T follicular helper cell (primary cell): ENCODE measurements at regions not wholly inside any gene's neighbourhood (a gene's known extent, or its start where the extent isn't known, plus 50 kb on each side); places are given as distances from the start of the nearest gene placed in this dataset.

Experiments
- DNase-seq: peaks from one replicate; pipeline ENCODE4 v3.0.0-alpha.2; 2020; ENCODE audit warnings: low read depth

DNA sequence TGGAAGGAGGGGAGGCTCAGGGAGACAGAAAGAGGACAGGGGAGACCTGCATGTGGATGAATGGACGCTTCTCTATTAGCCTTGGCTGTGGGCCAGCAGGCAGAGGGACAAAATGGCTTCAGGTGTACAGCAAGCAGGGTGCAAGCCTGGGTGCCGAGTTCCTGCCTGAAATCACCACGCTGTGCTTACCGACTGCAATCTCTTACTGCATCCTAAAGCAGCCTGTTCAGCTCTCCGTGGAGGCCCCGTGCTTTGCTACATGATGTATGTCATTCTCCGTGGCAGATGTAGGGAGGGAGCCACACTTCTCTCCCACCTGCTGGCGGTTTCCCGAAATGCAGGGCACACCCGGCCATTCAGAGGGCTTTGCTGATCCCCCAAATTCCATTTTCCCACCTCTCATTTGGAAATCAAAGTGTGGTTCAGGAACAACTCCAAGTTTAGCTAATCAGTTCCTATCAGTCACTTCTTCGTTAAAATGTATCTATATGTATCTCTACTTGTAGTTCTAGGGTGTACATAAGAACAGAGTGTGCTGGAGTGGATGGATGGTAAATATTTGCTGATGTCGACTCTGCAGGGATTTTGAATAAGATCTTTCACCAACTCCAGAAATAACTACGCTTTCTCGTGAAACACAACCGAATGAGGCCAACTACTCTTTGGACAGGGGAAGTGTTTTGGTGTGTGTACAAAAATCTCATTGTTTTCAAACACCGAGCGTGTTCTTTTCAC, 122.3 kb upstream of the BACE2 start:
- DNase-seq, result no peak

DNA sequence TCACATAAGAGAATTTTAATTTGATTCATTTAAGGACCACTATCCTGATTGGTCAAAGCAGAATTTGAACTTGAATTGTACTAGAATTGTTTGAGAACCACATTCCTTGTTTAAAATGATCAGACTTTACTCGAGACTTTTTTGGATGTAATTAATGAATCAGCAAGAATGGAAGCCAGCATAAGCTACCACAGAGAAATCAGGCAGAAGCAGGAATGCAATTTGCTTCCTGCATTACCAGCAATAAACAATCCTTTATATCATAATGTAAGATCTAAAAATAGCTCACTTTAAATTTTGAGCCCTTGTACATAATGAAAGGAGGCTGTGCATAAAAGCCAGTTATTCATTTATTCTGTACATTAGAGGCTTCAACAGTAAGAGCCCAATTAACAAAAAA, 119.8 kb upstream of the BACE2 start:
- no peak for DNase-seq

DNA sequence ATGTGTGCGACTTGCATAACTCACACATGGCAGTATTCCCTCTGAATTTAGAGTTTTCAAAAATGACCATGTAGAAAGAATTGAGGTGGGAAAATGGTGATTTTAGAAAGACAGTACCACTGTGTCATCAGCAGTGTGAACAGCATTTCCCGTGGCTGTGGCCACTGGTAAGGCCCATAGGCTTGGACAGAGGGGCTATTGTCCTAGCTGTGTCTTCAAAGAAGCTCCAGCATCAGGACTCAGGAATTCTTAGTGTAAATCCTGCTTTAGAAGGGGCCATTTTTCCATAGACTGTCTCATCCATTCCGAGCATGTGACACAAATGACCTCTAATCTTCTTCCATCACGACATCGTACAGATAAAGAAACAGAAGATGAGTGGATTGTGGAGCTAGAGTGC, 119.3 kb upstream of the BACE2 start:
- no peak for DNase-seq

DNA sequence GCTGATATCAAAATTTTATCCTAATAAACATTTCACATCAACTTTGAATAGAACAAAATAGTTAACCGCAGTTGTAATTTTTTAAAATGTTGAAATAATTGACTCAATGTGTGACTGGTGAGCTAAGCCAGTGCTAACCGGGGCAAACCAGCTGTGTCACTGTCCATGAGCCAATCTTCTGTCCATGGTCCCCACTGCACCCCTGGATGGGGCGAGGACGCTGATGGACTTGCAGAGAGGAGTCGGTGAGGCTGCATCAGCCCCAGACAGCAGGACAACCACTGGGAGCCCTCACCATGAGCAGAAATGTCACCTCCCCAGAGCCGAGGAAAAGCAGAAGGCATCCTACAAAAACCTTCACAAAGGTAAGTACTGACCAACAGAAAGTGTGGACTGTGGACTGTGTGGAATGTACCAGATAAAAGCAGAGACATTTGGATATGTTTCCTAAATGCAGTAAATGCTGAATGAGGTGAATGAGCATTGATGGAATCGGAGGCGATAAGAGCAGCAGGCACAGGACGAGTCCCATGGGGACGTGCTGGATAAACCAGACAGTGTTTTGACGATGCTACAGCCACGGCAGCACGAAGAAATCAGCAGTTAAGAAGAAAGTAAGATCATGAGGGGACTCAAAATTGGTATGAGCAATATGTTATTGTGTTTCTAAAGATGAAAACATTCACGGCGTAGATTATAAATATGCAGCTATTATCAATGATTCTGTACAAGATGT, 115.0 kb upstream of the BACE2 start:
- DNase-seq, result no peak

DNA sequence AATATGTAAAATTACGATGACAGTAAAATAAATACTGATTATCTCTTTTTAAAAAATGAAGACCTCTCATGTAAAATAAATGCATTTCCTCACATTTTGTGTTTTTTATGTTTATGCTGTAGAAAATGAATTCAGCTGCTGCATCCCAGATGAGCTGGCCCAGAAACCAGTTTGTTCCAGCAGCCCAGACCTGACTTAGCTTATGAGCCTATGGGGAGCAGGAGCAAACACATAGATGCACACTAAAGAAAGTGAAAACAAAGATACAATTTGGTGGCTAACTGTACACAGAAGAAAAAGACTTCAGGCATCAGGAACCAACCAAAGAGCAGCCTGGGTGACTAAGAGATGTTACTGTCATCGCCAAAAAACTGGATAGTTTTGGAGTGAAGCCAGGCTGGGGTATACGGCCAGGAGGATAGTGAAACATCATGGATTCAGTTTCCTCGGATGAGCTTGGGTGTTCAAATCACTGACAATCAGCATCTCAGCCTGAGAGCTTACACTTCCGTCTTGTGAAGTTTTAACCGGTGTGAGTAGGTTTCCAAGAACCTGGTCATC, 113.9 kb upstream of the BACE2 start:
- DNase-seq, result no peak

DNA sequence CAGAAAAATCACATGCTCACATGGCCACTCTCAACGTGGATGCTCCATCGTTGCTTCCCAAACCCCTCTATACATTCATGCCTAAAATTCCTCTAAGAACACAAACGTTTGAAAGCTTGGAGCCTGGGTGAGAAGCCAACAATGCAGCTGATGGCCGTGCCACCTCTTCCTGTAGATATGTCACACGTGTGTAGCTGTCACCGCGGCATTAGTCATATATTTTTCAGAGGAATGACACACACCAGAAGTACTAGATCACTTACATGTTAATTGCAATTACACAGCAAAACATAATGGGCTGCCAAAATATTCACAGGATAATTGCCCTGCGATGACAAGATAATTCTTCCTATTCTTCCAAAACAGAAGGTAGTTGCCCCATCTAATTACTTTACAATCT, 112.7 kb upstream of the BACE2 start:
- DNase-seq, result no peak

DNA sequence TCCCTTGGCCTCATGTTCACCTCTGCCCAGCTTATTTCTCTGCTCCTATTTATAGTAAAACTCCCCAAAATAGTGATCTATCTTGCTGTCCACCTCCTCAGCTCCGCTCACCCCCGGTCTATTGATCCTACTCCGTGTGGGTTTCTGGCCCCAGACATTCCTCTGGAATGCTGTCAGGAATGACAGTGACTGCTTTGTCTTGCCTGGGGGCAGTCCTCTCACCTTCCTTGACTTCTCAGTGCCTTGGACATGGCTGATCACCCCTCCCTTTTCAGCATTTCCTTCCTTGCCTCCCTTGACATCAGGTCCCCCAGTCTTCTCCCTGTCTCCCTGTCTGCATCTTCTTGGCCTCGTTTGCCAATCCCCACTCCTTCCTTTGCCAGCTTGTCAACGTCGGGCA, 108.1 kb upstream of the BACE2 start:
- DNase-seq, result no peak

DNA sequence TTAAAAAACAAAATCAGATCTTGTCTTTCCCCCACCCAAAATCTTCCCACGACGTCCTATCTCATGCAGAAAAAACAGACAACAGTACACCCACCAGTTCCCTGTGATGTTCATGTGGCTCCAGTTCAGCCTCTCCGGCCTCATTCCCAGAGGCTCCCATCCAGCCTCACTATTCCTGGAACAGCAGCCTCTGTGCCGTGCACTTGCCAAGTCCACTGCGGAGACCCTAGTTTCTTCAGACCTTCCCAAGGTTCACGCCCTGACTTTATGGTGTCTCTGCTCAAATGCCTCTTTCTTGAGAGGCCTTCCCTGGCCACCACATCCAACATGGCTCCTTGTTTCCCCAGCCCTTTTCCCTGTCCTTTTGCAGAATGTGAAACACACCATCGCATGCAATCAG, 106.3 kb upstream of the BACE2 start:
- no peak for DNase-seq

DNA sequence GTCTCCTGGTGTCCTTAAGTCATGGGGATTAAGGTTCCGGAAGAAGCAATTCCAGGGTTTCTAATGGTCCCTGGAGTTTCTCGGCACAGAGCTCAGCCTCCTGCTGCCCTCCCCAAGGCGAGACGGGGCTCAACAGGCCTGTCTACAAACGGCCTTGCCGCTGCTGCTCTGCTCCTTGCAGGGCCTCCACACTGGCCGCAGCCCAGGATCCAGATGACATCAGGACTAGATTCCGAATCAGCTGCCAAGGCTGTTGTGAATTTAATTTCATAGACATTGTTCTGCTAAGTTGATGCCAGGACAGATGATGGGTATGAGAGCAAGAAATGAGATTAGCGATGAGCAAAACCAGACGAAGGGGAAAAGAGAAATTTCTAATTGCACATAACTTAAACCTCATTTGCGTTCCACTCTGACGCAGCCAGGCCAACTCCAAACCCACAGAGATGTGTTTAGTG, 103.6 kb upstream of the BACE2 start:
- no peak for DNase-seq

DNA sequence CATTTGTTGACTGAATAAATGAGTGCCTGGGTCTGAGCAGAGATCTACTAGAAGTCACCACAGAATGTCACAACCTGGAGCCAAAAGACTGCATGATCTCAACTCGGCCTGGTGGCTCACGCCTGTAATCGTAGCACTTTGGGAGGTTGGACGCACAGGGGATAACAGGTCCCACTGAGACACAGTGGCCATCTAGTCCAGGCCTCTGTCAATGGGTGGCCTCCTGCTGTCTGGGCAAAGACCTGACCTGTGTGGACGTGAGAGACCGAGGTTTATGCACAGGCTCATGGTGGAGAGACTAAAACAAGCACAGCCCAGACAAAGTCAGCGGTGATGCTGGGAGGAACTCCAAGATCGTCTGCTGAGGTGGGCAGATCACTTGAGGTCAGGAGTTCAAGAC, 103.0 kb upstream of the BACE2 start:
- no peak for DNase-seq

DNA sequence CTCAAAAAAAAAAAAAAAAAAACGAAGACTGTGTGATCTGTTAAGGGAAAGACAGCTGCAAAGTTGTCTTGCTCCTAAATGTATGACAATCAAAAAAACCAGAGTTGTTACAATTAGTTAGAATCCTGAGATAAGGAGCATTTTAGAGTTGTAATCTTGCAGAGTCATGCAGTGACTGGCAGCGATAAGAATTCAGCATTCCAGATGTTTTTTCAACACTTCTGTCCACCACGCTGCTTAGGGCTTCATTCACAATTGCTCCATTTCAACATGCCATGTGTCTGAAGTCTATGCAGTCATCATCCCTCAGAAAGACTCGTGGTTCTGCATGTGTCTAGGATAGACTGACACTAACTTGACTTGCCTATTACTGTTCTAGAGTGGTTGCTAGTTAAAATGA, 102.4 kb upstream of the BACE2 start:
- no peak for DNase-seq

DNA sequence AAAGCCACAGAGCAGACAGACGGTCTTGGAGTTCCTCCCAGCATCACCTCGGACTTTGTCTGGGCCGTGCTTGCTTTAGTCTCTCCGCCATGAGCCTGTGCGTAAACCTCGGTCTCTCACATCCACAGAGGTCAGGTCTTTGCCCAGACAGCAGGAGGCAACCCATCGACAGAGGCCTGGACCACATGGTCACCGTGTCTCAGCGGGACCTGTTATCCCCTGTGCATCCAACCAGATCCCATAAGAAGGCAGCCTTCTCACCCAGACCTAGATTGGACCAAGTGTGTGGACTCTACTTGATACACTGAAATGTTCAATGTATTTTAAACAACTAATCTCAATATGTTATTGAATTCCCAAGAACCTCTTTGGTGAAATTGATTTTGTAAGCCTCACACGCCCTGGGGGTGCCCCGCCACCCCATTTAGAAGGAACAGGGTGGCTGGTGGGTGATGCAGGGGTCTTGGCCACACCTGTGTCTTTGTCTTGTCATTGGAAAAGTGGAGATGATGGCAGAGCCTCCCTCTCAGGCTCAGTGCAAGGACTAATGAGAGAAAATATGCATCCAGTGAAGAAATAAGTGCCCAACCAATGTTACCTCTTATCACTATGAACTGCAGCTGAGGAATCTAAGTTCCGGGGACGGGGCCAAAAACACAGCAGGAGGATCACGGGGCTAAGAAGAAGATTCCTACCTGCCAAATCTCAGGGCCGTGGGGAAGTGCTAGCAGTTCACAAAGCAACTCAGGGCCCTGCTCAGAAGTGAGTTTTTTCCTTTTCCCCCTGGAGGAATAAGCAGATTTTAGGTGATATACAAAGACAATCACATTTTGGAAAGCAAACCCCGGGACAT, 101.6 kb upstream of the BACE2 start:
- no peak for DNase-seq

DNA sequence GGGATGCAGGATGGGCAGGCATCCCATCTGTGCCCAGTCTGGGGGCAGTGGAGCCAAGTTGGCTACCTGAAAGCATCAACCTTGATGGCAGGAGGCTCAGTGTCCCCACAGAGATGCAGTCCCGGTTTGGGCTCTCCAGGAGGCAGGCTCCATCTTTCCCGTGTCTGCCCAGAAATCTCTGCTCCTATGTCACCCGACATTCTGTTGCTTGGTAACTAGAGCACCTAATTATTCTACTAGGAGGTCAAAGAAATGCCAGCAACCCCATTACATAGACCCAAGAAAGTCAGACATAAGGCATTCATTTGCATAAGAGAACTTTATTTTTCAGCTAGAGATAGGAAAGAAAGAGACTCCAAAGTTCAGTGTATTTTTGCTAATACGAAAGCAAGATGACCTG, 100.3 kb upstream of the BACE2 start:
- no peak for DNase-seq

DNA sequence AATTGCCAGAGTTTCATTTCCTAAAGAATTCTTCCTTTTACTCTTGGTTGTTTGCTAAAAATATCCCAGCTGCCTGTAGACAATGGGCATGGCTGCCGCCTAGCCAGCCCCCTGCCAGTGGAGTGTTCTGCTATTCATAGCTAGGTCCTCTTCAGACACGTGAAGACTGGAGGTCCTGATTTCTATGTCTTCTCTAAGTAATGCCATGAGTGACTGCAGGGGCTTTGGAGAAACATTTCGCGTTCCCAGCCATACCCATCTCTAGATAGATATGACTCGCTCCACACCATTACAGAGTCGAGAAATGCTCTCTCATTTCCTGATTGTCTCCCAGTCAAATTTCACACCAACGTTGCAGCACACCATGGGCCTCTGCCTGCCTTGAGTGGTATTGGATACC, 99.5 kb upstream of the BACE2 start:
- DNase-seq, result no peak

DNA sequence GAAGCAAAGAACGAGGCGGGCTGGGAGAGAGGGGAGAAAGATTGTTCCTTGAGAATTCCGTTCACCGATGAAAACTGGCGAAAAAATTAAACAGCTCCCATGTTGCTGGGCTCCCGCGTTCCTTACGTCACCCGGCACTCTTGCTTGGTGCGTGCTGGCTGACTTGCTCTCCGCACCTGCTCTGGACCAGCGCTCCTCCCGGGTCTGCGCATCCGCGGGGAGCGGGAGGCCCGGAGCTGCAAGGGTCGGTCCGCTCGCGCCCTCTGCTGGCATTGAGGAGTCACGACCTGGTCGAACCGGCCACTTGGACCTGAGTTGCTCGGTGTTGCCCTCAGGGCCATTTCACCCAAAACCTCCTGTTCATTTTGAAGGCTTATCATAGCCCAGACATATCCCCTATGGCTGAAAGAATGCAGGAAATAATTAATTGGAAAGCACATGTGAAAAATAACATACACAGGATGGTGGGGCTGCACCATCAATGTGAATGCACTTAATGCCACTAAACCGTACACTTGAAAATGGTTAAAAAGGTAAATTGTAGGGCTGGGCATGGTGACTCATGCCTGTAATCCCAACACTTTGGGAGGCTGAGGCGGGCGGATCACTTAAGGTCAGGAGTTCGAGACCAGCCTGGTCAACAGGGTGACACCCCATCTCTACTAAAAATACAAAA, 98.9 kb upstream of the BACE2 start:
- DNase-seq, result peak; percentile 31

DNA sequence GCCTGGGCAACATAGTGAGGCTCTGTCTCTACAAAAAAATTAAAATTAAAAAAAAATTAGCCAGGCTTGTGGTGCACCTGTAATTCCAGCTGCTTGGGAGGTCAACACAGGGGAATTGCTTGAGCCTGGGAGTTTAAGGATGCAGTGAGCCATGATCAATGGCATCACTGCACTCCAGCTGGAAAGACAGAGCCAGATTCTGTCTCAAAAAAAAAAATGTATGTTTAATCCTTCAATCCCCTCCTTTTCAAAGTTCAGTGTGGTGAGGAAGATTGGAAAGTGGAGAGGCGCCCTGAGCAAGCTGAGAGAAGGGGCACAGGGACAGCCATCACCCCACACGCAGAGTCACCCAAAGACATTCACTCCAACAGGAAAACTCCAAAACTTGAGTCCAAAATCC, 97.7 kb upstream of the BACE2 start:
- DNase-seq, result no peak

DNA sequence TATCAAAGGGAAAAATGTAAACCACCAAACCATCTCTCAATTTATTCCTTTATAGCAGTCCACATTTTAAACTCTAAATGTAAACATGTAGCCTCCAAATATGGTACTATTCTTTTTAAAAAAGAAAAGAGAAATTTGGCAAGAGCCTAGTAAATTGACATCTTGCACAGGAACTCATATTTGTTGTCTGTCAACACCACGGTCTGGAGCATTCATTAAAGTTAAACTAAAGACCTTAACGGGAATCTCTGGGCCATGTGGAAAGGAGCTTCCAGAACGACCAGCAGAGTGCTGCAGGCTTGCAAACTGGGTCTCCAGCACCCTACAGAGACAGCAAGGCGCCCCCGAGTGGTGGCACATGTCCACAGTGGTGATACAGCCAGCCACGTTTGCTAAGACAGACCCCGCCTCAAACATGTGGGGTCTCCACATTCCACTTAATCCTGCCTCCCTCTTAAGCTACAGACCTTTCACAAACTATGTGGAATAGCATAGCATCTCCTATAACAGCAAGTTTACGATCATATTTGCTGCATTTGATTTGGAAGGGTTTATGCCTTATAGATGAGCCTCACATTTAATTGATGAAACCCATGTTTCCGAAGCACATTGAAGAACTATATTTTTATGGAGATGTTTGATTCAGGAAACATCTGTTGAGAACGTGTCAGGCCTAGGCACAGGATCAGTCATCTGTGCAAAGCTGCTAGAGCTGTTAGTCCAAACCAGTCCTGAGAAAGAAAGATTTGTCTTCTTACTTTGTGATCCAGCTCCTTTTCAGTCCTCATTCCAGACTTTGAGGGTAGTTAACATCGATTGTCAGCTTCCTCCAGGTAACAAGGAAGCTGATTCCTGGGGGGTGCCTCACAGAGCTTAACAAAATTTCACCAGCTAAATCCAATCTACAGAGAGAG, 96.4 kb upstream of the BACE2 start:
- DNase-seq, result no peak

DNA sequence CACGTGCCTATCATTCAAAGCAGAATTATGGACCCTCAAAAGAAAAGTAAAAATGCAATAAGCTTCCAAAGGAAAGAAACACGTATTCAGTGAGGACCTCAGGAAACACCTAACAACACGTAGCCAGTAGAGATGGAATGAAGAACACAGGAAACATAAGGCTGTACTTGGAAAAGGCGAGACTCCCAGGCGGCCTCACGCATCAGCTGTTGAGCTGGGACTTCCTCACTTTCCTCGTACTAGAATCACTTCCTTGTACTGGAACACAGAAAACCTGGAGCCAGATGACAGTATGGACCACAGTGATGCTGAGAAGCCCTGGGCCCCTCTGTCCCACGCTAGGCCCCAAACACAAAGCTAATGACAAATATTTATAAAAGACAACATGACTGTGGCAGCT, 94.4 kb upstream of the BACE2 start:
- DNase-seq, result no peak

DNA sequence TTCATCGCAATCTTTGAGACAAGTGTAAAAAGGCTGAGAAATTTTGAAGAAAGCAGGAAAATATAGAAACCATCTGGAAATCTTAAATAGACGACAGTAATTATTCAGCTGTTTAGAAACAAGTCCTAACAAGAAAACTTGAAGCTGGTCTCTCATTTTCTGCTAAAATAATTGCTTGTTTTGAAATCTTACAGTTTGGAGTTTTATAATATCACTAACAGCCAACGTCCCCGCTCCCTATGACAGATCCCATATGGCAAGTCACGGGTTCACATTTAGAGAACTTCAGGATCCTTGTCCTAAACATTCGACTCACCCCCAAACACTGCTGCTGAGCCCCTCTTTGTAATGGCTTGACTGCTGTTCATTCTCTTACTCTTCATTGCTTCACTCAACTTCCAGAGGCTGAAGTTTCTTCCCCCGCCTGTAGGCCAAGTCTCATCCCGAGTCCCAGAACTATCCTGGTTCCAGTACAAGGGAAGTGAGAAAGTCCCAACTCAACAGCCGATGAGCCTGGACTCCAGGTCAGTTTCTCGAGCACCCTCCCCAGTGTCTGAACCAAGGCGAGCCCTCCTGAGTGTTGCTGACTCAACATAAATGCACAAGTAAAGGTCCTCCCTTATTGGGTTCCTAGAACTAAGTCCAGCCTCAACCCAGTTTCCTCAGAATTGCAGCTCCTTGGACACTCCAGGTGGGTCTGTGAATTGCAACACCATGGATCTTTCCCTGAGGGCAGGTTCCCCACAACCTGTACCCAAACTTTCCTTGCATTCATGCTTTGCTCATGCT, 93.4 kb upstream of the BACE2 start:
- no peak for DNase-seq

DNA sequence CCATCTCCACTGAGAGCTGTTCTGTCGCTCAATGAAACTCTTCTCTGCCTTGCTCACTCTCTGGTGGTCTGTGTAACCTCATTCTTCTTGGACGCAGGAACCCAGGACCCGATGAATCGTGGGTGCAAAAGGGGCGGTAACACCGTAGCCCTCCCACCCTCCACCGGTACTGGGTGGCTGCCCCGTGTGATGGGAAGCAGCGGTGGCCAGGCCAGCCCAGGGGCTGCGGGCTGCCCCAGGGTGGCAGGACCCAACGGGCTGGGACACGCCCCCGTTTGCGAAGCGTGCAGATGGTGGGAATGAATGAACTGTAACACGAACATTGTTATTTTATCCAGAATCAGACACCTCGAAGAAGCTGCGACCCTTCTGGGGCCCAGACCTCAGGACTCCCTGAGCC, 92.3 kb upstream of the BACE2 start:
- no peak for DNase-seq
